GM06990 (cell line): ENCODE measurements at regions not wholly inside any gene's neighbourhood (a gene's known extent, or its start where the extent isn't known, plus 50 kb on each side); places are given as distances from the start of the nearest gene placed in this dataset.

ENCODE experiments used
- DNase-seq: peaks from one replicate; pipeline ENCODE4 v3.0.0-alpha.2; 2011; ENCODE audit not compliant: insufficient read length; ENCODE audit errors: extremely low read depth
- H3K27me3 ChIP-seq: replicated peaks from 2 replicates; pipeline ENCODE4 v1.6.0; 2011; ENCODE audit warnings: low read length; ENCODE audit not compliant: control insufficient read depth, insufficient read depth
- H3K36me3 ChIP-seq: 2 replicates; pipeline ENCODE4 v1.5.1; 2011; ENCODE audit warnings: low read length; ENCODE audit not compliant: control insufficient read depth, insufficient read depth
- H3K4me3 ChIP-seq: replicated peaks from 2 replicates; pipeline ENCODE4 v1.5.1; 2011; ENCODE audit warnings: low read depth, mild to moderate bottlenecking, control low read depth, low read length
- CTCF ChIP-seq: IDR thresholded peaks from 2 replicates; pipeline ENCODE4 v1.5.1; 2011; ENCODE audit warnings: low read length, control low read depth, mild to moderate bottlenecking, inconsistent platforms; ENCODE audit not compliant: insufficient read depth, poor library complexity, severe bottlenecking

DNA sequence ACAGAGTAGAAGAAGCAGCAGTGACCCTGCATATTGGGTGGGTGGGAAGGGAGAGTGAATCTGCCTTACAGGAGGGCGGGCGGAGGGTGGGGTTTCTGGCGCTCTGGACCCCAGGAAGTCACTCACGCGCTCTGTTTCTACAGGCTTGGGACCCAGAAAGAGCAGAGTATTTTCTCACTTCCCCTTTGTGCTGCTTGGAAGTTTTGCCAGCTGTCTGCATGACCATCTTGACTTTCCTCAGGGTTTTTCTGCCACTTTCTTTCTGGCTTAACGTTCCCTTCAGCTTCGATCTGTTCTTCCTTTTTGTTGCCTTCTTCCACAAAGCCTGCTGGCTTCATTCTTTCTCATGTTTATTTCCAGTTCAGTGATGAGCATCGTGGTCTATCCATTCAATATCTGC lies 383.1 kb downstream of the GALR1 start:
- DNase-seq: no peak

DNA sequence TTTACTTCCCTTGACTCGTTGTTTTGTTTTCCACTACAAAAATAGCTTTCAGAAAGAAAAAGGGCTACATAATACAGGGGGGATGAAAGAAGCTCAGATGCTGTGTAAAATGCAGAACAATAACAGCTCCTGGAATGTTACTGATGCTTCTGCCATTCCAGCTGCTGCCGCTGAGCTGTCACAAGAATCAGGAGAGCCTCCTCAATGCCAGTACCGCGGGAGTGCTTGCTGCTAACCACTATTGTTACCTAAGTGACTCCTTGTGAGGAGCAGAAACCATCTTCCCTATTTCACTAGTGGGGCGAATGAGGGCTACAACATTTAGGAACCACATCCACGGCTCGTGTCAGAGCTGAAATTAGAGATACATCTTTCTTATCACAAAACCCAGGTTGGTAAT lies 384.8 kb downstream of the GALR1 start:
- no peak for TF ChIP-seq CTCF
- no peaks in the 10 kb centered on the region for H3K36me3 ChIP-seq
- H3K27me3 ChIP-seq: no peaks in the 10 kb centered on the region
- no peak overlapping the region for H3K4me3 ChIP-seq
- DNase-seq: no peak

More for the DNA sequence above, 383.1 kb downstream of the GALR1 start:
- H3K4me3 ChIP-seq: no peak overlapping the region
- H3K27me3 ChIP-seq: no peaks in the 10 kb centered on the region
- H3K36me3 ChIP-seq: no peaks in the 10 kb centered on the region
- no peak for TF ChIP-seq CTCF

DNA sequence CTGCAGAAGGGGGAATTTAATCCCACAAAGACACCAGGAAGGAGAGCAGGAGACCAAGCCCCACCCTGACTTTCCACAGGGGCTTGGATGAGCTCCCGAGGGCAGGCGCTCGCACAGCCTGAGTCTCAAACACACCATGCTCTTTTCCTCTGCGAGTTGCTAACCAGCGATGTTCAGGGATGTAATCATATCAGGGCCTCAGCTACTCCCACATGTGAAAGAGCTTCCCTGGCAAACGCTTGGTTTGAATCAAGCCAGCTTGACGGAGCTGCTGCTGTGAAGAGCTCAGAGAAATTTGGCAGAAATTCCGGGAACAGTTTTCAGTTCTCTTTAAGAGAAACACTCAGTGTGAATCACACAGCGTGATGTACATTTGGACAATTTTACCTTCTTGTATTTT lies 385.8 kb downstream of the GALR1 start:
- H3K36me3 ChIP-seq: no peaks in the 10 kb centered on the region
- TF ChIP-seq CTCF: no peak
- DNase-seq: no peak
- no peaks in the 10 kb centered on the region for H3K27me3 ChIP-seq
- no peak overlapping the region for H3K4me3 ChIP-seq

DNA sequence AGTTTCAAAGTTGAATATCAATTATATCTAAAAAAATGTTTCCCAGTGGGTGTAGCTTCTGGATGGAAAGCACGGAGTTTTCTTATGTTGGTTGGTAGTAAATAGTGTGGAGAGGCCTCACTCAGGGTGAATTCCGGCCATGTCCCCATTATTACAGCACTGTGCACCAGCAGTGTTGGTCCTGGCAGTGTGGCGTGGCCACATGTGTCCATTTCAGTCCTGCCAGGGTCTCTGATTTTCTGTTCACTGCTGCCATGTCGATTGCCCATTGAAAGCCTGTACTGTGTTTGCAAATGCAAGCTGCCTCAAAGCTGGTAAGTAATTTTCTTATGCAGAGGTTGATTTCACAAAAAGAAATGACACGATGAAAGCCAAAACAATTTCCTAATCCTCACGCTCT lies 386.2 kb downstream of the GALR1 start:
- no peak overlapping the region for H3K4me3 ChIP-seq
- no peaks in the 10 kb centered on the region for H3K36me3 ChIP-seq
- no peak for DNase-seq
- no peaks in the 10 kb centered on the region for H3K27me3 ChIP-seq
- TF ChIP-seq CTCF: no peak

DNA sequence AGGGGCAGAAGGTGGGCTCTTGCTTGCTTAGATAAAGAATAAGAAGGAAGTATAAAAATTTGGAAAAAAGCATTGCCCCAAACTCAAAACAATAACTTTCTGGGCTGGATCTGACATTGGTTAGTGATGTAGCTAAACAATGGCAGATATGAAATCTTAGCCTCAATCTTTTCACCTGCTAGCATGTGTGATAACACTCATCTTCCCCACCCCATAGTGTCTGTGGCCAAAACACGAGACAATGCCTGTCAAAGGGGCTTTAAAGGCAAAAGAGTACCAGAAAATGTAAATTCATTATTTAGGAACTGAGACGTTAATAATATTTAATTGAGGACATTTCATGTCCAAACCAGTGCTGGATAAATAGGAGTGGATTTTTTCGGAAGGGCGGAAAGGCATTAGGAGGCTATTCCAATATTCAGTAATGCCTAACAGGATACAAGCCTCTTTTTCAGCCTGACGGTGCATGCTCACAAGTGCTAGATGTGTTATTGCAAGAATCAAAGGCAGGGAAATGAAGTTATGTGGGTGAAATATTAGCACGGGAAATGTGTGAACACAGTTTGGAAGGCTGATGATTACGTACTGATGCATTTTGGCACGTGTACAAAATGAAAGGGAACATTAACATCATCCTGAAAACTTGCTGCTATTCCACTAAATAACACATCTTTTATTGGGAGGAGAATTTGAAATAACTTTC lies 395.7 kb downstream of the GALR1 start:
- no peak for DNase-seq
- no peaks in the 10 kb centered on the region for H3K27me3 ChIP-seq
- H3K36me3 ChIP-seq: no peaks in the 10 kb centered on the region
- no peak for TF ChIP-seq CTCF
- no peak overlapping the region for H3K4me3 ChIP-seq

DNA sequence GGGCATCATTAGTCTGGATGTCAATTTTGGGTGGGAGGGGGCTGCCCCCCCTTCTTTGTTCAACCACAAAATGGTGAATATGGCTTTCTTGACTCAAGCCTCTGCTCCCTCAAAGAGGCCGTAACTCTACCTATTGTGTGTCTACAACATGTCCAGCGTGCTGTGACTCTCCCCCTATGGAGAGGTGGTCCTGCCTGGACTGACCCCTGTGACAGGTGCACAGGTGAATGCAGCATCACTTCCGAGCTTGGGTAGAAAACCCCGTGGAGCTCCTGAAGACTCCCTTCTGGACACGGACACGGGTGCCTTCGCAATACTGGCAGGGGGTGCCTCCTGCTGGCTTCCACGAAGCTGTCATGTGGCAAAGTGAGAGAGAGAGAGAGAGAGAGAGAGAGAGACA lies 397.8 kb downstream of the GALR1 start:
- DNase-seq: no peak
- TF ChIP-seq CTCF: no peak
- Histone ChIP-seq H3K27me3 (no peaks in the 10 kb centered on the region), H3K36me3 (no peaks in the 10 kb centered on the region), H3K4me3 (no peak overlapping the region)
